ENCODE measurements at regions not wholly inside any gene's neighbourhood (a gene's known extent, or its start where the extent isn't known, plus 50 kb on each side); places are given as distances from the start of the nearest gene placed in this dataset.

- Histone ChIP-seq H2AFZ (ENCODE audit: low read depth, low read length) (no peak overlapping the region), H3K36me3 (ENCODE audit: control insufficient read depth in 1 of 2, insufficient read depth in 2 of 2, low read depth in 1 of 2, low read length in 2 of 2) (no peaks in the 10 kb centered on the region), H2AK5ac (ENCODE audit: low read length, severe bottlenecking) (no peak overlapping the region), H2BK120ac (ENCODE audit: low read depth, low read length) (no peak overlapping the region), H3K27me3 (ENCODE audit: control insufficient read depth in 1 of 2, insufficient read depth in 1 of 2, low read length in 2 of 2) (no peaks in the 10 kb centered on the region), H3K9ac (ENCODE audit: low read length) (no peak overlapping the region), H3K4ac (ENCODE audit: low read depth in 1 of 2, low read length in 2 of 2) (no peak overlapping the region), H3K4me3 (ENCODE audit: insufficient read depth in 1 of 2, low read depth in 1 of 2, low read length in 2 of 2) (no peak overlapping the region), H3K23ac (ENCODE audit: low read length in 2 of 2) (no peak overlapping the region), H4K91ac (ENCODE audit: low read length) (no peak overlapping the region), H3K14ac (ENCODE audit: low read length in 2 of 2) (no peak overlapping the region), H2BK15ac (ENCODE audit: low read depth, poor library complexity, severe bottlenecking) (no peak overlapping the region), H2BK12ac (ENCODE audit: low read length in 2 of 2) (no peak overlapping the region), H3K4me2 (ENCODE audit: low read length, poor library complexity, severe bottlenecking) (no peak overlapping the region), H3K4me1 (ENCODE audit: control insufficient read depth, insufficient read depth, low read depth, low read length) (no peaks in the 10 kb centered on the region), H2BK5ac (ENCODE audit: low read depth, low read length, poor library complexity, severe bottlenecking) (no peak overlapping the region), H4K8ac (ENCODE audit: low read length) (no peak overlapping the region), H3K18ac (ENCODE audit: low read depth in 1 of 2, low read length in 2 of 2) (no peak overlapping the region), H3K9me3 (ENCODE audit: control insufficient read depth, low read length) (peaks cover 2% of the 10 kb centered on the region), H3K27ac (ENCODE audit: low read length, poor library complexity, severe bottlenecking) (no peak overlapping the region), H3K79me1 (replicated peaks; ENCODE audit: low read length, poor library complexity, severe bottlenecking) (no peaks in the 10 kb centered on the region)
- 67% methylated on average over 1 of the region's 1 CpG for WGBS
- no peak for DNase-seq
Observed at GRCh38 chr6:117142995-117143394, 122.4 kb upstream of the VGLL2 start.

- no peak overlapping the region for H2BK5ac ChIP-seq (ENCODE audit: low read depth, low read length, poor library complexity, severe bottlenecking)
- no peak overlapping the region for H3K4me2 ChIP-seq (ENCODE audit: low read length, poor library complexity, severe bottlenecking)
- H2BK12ac ChIP-seq (ENCODE audit: low read length in 2 of 2) = no peak overlapping the region
- no peak overlapping the region for H3K27ac ChIP-seq (ENCODE audit: low read length, poor library complexity, severe bottlenecking)
- no peak overlapping the region for H3K4me3 ChIP-seq (ENCODE audit: insufficient read depth in 1 of 2, low read depth in 1 of 2, low read length in 2 of 2)
- no peak overlapping the region for H2BK15ac ChIP-seq (ENCODE audit: low read depth, poor library complexity, severe bottlenecking)
- H3K4me1 ChIP-seq (ENCODE audit: control insufficient read depth, insufficient read depth, low read depth, low read length) = no peaks in the 10 kb centered on the region
- no peak overlapping the region for H3K23ac ChIP-seq (ENCODE audit: low read length in 2 of 2)
- H3K18ac ChIP-seq (ENCODE audit: low read depth in 1 of 2, low read length in 2 of 2) = no peak overlapping the region
- no peak overlapping the region for H2AFZ ChIP-seq (ENCODE audit: low read depth, low read length)
- no peaks in the 10 kb centered on the region for H3K36me3 ChIP-seq (ENCODE audit: control insufficient read depth in 1 of 2, insufficient read depth in 2 of 2, low read depth in 1 of 2, low read length in 2 of 2)
- no peak overlapping the region for H4K91ac ChIP-seq (ENCODE audit: low read length)
- 86% methylated on average over 1 of the region's 2 CpGs for WGBS
- H3K14ac ChIP-seq (ENCODE audit: low read length in 2 of 2) = no peak overlapping the region
- no peaks in the 10 kb centered on the region for H3K27me3 ChIP-seq (ENCODE audit: control insufficient read depth in 1 of 2, insufficient read depth in 1 of 2, low read length in 2 of 2)
- H3K79me1 ChIP-seq (replicated peaks; ENCODE audit: low read length, poor library complexity, severe bottlenecking) = no peaks in the 10 kb centered on the region
- no peak overlapping the region for H4K8ac ChIP-seq (ENCODE audit: low read length)
- DNase-seq = no peak
- H2BK120ac ChIP-seq (ENCODE audit: low read depth, low read length) = no peak overlapping the region
- H2AK5ac ChIP-seq (ENCODE audit: low read length, severe bottlenecking) = no peak overlapping the region
- no peak overlapping the region for H3K4ac ChIP-seq (ENCODE audit: low read depth in 1 of 2, low read length in 2 of 2)
- no peak overlapping the region for H3K9ac ChIP-seq (ENCODE audit: low read length)
- peaks cover 2% of the 10 kb centered on the region for H3K9me3 ChIP-seq (ENCODE audit: control insufficient read depth, low read length)
Observed at GRCh38 chr6:117143647-117144046, 121.7 kb upstream of the VGLL2 start.

DNA sequence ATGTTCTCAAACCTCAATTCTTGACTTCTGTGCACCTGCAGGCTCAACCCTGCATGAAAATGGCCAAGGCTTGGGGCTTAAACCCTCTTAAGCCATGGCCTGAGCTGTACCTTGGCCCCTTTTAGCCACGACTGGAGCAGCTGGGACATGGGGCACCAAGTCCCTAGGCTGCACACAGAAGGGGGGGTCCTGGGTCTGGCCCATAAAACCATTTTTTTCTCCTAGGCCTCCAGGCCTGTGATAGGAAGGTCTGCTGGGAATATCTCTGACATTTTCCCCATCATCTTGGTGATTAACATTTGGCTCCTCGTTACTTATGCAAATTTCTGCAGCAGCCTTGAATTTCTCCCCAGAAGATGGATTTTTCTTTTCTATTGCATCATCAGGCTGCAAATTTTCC, 119.4 kb upstream of the VGLL2 start:
- Histone ChIP-seq H3K4me1 (ENCODE audit: control insufficient read depth, insufficient read depth, low read depth, low read length) (no peaks in the 10 kb centered on the region), H4K91ac (ENCODE audit: low read length) (no peak overlapping the region), H3K4me2 (ENCODE audit: low read length, poor library complexity, severe bottlenecking) (no peak overlapping the region), H2AFZ (ENCODE audit: low read depth, low read length) (no peak overlapping the region), H3K18ac (ENCODE audit: low read depth in 1 of 2, low read length in 2 of 2) (no peak overlapping the region), H2BK120ac (ENCODE audit: low read depth, low read length) (no peak overlapping the region), H3K4me3 (ENCODE audit: insufficient read depth in 1 of 2, low read depth in 1 of 2, low read length in 2 of 2) (no peak overlapping the region), H3K27me3 (ENCODE audit: control insufficient read depth in 1 of 2, insufficient read depth in 1 of 2, low read length in 2 of 2) (no peaks in the 10 kb centered on the region), H3K9ac (ENCODE audit: low read length) (no peak overlapping the region), H2BK12ac (ENCODE audit: low read length in 2 of 2) (no peak overlapping the region), H3K9me3 (ENCODE audit: control insufficient read depth, low read length) (peaks cover 2% of the 10 kb centered on the region), H3K36me3 (ENCODE audit: control insufficient read depth in 1 of 2, insufficient read depth in 2 of 2, low read depth in 1 of 2, low read length in 2 of 2) (no peaks in the 10 kb centered on the region), H3K4ac (ENCODE audit: low read depth in 1 of 2, low read length in 2 of 2) (no peak overlapping the region), H2AK5ac (ENCODE audit: low read length, severe bottlenecking) (no peak overlapping the region), H3K27ac (ENCODE audit: low read length, poor library complexity, severe bottlenecking) (no peak overlapping the region), H2BK5ac (ENCODE audit: low read depth, low read length, poor library complexity, severe bottlenecking) (no peak overlapping the region), H2BK15ac (ENCODE audit: low read depth, poor library complexity, severe bottlenecking) (no peak overlapping the region), H3K23ac (ENCODE audit: low read length in 2 of 2) (no peak overlapping the region), H4K8ac (ENCODE audit: low read length) (no peak overlapping the region), H3K14ac (ENCODE audit: low read length in 2 of 2) (no peak overlapping the region), H3K79me1 (replicated peaks; ENCODE audit: low read length, poor library complexity, severe bottlenecking) (no peaks in the 10 kb centered on the region)
- no peak for DNase-seq
- 43% methylated on average over 2 of the region's 2 CpGs for WGBS

DNA sequence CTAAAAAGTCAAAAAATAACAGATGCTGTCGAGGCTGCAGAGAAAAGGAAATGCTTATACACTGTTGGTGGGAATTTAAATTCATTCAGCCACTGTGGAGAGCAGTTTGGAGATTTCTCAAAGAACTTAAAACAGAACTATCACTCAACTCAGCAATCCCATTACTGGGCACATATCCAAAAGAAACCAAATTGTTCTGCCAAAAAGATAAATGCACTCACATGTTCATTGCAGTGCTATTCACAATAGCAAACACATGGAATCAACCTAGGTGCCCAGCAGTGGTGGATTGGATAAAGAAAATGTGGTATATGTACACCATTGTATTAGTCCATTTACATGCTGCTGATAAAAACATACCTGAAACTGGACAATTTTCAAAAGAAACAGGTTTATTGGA, 116.0 kb upstream of the VGLL2 start:
- H2BK120ac ChIP-seq (ENCODE audit: low read depth, low read length) = no peak overlapping the region
- WGBS = no CpG with 5 or more reads among the region's 1 CpG
- no peak overlapping the region for H3K9ac ChIP-seq (ENCODE audit: low read length)
- H3K4me3 ChIP-seq (ENCODE audit: insufficient read depth in 1 of 2, low read depth in 1 of 2, low read length in 2 of 2) = no peak overlapping the region
- H3K4ac ChIP-seq (ENCODE audit: low read depth in 1 of 2, low read length in 2 of 2) = no peak overlapping the region
- H3K18ac ChIP-seq (ENCODE audit: low read depth in 1 of 2, low read length in 2 of 2) = no peak overlapping the region
- no peak overlapping the region for H2AFZ ChIP-seq (ENCODE audit: low read depth, low read length)
- H3K14ac ChIP-seq (ENCODE audit: low read length in 2 of 2) = no peak overlapping the region
- no peak overlapping the region for H4K8ac ChIP-seq (ENCODE audit: low read length)
- H3K23ac ChIP-seq (ENCODE audit: low read length in 2 of 2) = no peak overlapping the region
- no peaks in the 10 kb centered on the region for H3K4me1 ChIP-seq (ENCODE audit: control insufficient read depth, insufficient read depth, low read depth, low read length)
- H2BK5ac ChIP-seq (ENCODE audit: low read depth, low read length, poor library complexity, severe bottlenecking) = no peak overlapping the region
- no peaks in the 10 kb centered on the region for H3K36me3 ChIP-seq (ENCODE audit: control insufficient read depth in 1 of 2, insufficient read depth in 2 of 2, low read depth in 1 of 2, low read length in 2 of 2)
- peaks cover 10% of the 10 kb centered on the region for H3K9me3 ChIP-seq (ENCODE audit: control insufficient read depth, low read length)
- no peak for DNase-seq
- no peak overlapping the region for H2BK15ac ChIP-seq (ENCODE audit: low read depth, poor library complexity, severe bottlenecking)
- H3K4me2 ChIP-seq (ENCODE audit: low read length, poor library complexity, severe bottlenecking) = no peak overlapping the region
- no peak overlapping the region for H2BK12ac ChIP-seq (ENCODE audit: low read length in 2 of 2)
- H3K27ac ChIP-seq (ENCODE audit: low read length, poor library complexity, severe bottlenecking) = no peak overlapping the region
- H3K27me3 ChIP-seq (ENCODE audit: control insufficient read depth in 1 of 2, insufficient read depth in 1 of 2, low read length in 2 of 2) = no peaks in the 10 kb centered on the region
- no peaks in the 10 kb centered on the region for H3K79me1 ChIP-seq (replicated peaks; ENCODE audit: low read length, poor library complexity, severe bottlenecking)
- no peak overlapping the region for H4K91ac ChIP-seq (ENCODE audit: low read length)
- no peak overlapping the region for H2AK5ac ChIP-seq (ENCODE audit: low read length, severe bottlenecking)
